Pons (tissue), 1 donor: ENCODE measurements at regions not wholly inside any gene's neighbourhood (a gene's known extent, or its start where the extent isn't known, plus 50 kb on each side); places are given as distances from the start of the nearest gene placed in this dataset.

Source experiments
- DNase-seq: peaks from one replicate; pipeline ENCODE4 v3.0.0-alpha.2; 2016; ENCODE audit warnings: low spot score

DNA sequence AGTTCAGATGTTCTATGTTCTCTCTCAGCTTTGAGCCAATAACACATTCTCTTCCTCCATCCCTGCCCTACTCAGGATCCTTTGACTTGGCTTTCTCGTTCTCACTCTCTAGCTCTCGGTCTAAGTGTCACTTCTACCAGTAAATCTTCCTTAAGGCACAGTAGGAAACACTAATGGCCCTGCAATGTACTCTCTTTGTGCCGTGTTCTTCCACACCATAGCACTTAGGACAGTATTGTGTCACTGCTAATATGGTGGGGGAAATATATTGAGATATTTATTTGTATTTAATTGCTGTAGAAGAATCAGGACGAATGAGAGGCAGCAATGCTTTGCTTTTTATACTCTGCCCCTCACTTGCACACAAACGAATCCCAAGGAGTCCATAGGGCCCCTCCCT is 493.1 kb downstream of the SHISA9 start:
- DNase-seq = no peak

DNA sequence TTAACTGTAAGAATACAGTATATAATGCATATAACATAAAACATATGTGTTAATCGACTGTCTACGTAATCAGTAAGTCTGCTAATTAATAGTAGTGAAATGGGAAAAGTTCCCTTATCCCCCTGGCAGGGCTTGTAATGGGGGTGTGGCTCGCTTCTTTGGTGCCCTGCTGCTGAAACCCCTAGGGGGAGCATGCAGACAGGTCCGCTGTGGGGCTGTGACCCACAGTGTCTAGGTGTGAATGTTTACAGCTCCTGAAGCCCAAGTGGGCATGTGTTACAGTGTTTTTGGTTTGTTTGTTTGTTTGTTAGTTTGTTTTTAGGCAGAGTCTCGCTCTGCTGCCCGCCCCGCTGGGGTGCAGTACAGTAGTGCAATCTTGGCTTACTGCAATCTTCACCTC is 495.7 kb downstream of the SHISA9 start:
- DNase-seq = no peak

DNA sequence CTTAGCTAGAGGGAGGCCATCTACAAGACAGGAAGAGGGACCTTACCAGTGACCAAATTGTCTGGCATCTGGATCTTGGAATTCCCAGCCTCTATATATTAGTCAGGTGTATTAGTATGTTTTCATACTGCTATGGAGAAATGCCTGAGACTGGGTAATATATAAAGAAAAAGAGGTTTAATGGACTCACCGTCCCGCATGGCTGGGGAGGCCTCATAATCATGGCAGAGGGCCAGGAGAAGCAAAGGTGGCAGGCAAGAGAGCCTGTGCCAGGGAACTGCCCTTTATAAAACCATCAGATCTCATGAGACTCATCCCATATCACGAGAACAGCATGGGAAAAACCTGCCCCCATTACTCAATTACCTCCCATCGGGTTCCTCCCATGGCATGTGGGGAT is 500.2 kb downstream of the SHISA9 start:
- DNase-seq = no peak

DNA sequence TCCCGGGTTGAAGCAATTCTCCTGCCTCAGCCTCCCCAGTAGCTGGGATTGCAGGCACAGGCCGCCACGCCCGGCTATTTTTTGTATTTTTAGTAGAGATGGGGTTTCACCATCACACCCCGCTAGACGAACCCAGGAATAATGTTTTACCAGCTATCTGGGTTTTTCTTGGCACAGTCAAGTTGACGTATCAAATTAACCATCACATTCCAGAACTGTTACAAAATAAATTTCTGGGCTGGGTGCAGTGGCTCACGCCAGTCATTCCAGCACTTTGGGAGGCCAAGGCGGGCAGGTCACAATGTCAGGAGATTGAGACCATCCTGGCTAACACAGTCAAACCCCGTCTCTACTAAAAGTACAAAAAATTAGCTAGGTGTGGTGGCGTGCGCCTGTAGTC is 501.2 kb downstream of the SHISA9 start:
- no peak for DNase-seq

DNA sequence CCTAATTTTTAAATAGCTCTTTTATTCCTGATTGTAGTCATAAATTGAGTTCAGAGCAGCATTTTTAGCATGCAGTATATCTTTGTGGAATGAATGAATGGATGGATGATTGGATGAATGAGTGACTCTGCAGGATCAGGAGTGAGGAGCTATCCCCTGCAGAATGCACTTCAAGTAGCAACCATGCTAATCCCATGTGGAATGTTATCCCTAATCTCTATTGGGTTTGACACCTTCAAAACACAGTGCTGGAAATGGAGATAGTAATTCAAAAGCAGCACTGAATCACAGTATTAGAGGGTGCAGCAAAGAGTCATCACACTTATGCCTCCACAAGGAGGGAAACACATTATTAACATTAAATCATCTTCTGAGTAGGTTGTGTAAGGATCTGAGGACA is 501.9 kb downstream of the SHISA9 start:
- no peak for DNase-seq

DNA sequence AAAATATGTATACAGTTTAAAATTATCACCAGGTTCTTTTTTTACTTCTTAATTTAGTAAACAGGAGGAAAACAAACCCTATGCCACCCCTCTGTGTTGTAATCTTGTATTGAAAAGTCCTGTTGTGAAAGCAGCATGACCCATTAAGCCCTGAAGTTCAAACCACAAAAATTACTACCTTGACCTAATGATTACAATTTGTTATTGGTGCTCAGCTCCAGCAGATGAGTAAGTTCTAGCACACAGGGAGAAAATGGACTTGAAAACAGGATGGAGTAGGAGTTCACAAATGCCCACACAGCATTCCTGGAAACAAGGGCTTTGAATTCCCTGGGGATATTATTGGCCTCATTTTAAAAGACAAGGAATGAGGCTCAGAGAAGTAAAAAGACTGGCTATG is 505.8 kb upstream of the ERCC4 start:
- no peak for DNase-seq

DNA sequence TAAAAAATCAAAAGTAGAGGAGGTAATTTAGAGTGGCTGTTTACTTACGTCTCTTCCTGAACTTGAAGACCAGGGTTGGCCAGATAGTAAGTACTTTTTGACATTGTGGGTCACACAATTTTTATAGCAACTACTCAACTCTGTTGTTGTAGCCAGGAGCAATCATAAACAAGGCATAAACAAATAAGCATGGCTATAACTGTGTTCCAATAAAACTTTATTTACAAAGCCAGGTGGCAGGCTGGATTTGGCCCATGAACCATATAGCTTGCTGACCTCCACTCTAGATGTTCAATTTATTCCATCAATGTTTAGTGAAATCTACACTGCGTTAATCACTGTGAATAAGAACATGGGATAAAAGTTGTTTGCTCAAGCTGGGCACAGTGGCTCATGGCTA is 500.4 kb upstream of the ERCC4 start:
- no peak for DNase-seq

DNA sequence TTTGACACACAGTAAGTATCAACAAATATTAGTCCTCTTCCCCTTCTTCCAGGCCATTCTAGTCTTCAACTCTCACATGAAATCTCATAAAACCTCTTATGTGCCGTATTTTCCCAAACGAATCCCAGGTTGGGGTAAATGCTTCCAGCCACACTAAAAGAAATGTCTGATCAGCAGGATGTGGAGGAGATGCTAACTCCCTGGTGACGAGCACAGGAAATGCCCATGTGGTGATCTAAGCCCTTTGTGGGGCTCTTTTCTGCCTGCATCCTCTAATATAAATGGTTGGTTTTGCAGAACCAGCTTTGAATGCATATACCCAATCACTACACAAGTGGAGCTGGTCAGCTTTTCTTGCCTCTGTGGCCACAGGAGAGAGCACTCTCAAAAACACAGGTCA is 498.2 kb upstream of the ERCC4 start:
- no peak for DNase-seq

DNA sequence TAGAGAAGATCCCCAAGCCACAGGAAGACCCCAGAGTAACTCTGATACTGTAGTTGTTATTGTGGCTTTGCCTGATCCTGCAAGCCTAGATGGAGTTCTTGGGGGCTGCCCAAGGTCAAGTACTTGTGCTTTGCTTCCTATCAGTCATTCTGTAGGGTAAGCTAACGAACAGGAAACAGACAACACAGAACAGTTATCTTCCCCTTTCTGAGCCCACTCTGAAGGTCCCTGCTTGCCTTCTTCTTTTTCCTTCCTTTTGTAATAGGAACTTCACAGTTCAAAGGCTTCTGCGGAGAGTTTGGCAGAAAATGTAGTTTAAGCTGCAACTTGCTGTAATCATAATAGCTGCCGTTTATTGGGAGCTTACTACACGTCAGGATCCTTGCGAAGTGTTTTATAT is 494.1 kb upstream of the ERCC4 start:
- peak; percentile 15 for DNase-seq

DNA sequence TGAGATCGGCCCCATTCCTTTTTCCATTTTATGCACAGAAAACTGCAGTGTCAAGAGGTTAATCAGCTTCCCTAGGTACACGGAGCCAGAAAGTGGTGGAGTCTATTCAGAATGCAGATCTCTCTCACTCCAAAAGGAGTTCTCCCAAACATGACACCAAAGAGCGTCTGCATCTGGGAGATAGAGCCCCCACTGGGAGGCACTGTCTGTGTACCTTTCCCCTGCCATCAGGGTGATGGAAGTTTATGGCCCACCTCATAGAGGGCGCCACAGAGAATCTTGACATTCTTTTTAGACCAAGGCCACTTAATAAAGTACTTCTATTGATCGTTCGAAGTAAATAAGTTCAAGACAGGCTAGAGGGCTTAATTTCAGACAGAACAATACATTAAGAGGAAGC is 493.7 kb upstream of the ERCC4 start:
- no peak for DNase-seq

DNA sequence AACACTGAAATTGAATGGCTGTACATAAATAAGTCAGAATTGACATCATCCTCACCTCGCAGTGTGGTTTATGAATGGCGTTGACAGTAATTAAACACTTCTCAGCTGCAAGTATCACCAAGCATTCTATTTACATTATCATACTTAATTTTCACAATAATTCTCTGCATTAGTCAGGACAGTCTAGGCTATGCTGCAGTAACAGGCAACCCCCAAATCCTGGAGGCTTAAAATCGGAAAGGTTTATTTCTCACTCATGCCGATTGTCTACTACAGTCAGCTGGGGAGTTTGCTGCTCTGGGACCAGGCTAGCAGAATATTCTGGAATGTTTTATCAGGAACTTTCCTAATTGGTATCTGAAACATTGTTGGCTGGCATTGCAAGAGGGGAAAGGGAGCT is 493.2 kb upstream of the ERCC4 start:
- DNase-seq = no peak

DNA sequence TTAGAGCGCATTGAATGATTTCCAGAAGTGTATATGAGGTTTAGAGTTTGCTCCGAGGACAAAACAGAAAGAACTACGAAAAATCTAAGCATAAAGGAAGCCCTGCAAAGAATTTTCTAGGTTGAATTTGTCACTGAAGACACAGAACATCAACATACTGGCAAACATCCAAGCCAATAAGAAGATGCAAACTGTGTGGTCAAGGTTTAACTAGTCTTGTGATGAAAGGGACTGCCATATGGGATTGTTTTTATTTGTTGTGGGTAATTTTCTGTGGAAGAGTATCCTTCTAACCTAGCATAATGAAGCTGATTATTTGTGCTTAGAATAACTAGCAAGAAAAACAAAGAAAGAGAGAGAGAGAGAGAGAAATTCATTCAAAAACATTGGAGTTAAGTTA is 492.0 kb upstream of the ERCC4 start:
- no peak for DNase-seq

DNA sequence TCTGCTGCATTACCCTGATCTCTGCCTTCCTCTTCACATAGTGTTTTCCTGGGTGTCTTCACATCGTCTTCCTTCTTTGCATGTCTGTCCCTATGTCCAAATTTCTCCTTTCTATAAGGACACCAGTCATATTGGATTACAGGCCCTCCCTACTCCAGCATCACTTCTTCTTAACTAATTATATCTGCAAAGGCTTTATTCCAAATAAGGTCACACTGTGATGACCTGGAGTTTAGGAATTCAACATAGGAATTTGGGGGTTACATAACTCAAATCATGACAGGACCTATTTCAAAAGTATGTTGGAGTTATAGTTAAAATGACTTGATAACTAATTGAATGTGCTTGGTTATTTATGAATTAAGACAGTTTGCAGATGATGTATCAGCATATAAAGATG is 490.5 kb upstream of the ERCC4 start:
- no peak for DNase-seq

DNA sequence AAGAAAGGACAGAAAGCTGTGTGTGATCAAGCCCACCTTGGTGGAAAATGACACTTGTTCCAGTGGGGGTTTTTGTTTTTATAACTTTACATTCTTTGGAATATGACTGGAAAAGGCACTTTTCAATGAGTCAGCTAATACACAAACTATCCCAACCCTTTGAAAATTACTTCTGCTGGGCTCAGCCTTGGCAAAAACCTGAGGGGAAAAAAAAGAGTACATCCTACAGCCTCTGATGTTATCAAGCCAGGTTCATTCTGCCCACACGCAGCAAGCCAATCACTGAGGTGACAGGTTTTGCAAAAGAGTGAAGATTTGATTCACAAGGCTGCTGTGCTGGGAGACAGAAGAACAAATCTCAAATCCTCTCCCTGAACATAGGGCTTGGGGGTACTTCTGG is 484.5 kb upstream of the ERCC4 start:
- no peak for DNase-seq

DNA sequence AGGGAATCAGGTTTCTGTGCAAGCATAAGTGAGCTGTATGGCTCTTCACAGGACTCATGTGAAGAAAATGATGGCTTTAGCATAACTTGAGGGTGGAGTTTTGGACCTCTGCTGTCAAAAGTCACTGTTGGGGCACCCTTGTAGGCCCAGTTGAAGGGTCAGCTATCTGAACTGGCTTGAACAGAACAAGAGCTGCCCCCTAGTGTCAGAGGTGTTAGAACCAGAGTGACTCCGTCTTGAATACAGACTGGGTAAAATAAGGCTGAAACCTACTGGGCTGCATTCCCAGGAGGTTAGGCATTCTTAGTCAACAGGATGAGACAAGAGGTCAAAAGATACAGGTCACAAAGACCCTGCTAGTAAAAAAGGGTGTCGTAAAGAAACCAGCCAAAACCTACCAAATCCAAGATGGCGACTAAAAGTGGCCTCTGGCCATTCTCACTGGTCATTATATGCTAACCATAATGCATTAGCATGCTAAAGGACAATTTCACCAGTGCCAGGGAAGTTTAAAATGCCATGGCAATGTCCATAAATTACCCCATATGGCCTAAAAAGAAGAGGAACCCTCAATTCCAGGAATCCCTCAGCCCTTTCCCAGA is 484.0 kb upstream of the ERCC4 start:
- DNase-seq = no peak

DNA sequence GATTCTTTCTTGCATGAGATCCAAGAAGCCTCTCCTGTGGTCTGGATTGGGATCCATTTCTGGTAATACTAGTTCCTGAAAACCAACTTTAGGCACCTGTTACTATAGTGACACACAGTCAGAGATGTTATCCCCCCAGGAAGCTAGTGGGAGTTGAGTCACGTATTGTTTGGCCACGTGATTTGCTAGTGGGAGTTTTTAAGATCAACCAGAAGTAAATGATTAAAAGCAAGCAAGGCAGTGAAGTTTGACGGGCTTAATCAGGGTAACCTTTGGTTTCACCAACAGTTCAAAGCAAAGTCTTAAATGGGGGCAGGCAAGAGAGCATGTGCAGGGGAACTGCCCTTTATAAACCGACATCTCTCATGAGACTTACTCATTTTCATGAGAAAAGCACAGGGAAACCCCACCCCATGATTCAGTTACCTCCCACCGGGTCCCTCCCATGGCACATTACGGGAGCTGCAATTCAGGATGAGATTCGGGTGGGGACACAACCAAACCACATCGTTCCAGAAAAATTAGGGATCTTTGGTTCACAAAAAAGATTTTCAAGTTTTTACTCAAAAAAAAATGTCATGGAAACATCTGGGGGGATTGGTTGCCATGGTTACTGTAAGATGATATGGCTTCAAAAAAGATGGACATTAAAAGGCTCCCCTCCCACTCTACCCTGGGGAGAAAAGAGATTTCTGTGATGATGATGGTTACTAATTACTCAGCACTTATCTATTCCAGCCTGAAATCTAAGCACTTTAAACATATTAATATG is 483.1 kb upstream of the ERCC4 start:
- DNase-seq = no peak

DNA sequence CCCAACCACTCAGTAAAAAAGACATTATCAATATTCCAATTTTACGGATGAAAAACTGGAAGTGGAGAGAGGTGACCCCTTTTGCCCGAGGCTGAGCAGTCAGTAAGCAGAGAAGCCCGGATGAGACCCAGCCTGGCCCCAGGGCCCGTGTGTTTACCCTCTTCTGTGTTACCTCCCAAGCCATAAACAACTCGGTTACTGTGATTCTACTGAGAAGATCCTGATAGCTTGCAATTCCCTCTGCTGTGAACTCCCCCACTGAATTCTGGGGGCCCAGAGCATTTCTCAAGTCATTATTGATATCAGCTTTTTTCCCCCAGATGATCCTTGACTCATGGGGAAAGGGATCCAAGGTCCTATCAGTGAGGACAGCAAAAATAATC is 482.6 kb upstream of the ERCC4 start:
- DNase-seq = no peak

DNA sequence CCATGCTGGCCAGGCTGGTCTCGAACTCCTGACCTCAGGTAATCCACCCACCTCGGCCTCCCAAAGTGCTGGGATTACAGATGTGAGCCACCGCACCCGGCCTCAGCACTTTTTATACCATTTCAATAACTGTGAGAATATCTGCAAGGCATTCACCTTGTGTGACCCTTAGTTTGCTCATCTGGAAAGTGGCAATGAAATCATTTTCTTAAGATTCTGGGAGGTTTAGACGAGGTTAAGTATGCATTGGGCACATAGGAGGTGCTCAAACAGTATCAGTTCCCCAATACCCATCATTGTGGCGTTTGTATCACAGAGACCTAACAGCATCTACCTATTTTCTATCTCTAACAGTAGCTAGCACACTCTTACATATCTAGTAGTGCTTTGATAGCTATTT is 481.9 kb upstream of the ERCC4 start:
- DNase-seq = no peak

DNA sequence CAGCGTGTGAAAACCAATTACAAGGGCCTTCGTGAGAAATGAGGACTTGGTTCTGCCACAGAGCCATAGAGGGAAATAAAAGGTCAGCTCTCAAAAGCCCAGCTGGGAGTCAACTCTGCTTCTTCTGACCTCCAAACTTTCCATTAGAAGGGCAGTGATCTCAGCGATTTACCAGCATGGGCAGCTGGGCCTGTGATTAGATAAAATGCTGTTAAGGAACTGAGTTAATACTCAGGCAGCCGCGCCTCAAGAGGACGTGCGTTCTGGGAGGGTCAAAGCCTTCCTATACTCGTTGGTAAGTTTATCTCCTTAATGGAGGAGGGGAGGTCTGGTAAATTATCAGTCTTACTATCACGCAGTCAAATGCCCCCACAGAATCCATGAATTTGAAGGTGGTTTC is 480.2 kb upstream of the ERCC4 start:
- no peak for DNase-seq

DNA sequence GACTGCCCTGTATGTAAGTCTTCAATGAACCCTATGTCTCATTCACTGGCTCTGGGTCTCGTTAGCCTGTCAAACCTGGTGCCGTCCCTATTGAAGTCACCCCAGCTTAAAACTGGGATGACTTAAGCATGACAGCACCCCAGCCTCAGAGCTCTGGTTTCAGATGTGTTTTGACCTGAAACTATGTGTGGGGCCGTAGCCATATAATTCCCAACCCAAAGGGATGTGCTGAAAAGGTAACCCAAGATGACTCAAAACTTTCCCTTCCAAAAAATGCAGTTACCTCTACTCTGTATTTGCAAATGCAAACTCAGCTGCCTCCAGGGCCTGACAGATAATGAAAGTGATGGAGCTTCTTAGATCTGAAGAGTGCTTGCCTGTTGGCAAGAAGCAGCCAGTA is 478.3 kb upstream of the ERCC4 start:
- DNase-seq = no peak

DNA sequence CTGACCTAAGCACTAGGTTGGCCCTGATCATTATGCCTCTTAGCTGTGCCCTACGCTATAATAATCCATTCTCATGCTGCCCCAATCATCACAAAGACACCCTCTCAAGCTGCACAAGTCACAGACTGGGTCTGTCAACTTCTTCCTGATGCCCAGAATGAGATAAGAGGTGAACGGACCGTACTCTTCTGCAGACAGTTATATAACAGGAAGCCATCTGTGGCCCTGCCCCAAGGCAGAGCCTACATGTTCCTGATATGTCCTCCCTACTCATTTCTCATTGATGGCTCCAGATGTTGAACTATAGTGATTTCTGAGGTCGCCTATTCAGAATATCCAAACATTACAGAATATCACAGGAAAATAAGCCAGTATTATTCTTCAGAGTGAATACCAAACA is 471.6 kb upstream of the ERCC4 start:
- no peak for DNase-seq

DNA sequence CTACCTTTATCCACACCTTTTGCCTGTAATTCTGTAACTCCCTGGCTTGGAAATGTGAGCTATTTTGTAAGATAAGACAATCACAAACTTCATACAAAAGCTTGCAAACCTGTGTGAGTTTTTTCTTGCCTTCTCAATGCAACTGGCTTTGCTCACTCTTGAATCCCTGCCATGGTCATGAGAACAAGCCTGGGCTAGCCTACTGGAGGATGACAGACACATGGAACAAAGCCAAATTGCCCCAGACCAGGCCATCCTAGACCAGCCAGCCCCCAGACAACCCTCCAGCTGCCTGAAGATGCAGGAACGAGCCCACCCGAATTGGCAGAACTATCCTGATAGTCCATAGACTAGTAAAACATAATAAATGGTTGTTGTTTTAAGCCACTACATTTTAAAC is 466.6 kb upstream of the ERCC4 start:
- DNase-seq = peak; percentile 6

DNA sequence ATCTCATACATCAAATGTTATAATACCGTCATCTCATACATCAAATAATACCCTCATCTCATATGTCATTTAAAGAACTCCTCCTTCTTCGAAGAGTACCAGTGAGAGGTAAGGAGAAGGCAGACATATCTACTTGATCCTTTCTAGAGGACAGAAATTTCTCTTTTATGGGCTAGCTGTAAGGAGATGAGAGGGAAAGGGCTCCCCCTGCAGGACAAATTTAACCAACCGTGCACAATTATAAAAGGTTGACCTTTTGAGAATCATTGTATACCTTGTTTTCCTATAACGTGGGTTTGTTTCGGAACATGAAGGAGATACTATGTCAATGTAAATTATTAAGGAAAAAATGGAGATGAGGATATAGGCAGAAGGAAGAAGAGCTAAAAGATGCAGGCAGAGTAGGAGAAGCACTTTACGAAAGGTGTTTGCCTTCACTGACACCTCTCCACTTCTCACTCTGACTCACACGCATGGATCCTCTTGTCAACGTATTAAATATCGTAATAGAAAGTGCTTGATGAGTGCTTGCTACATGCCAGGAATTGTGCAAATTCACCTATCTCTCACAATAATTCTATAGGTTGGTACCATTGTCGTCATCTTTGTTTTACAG is 465.9 kb upstream of the ERCC4 start:
- peak; percentile 34 for DNase-seq

DNA sequence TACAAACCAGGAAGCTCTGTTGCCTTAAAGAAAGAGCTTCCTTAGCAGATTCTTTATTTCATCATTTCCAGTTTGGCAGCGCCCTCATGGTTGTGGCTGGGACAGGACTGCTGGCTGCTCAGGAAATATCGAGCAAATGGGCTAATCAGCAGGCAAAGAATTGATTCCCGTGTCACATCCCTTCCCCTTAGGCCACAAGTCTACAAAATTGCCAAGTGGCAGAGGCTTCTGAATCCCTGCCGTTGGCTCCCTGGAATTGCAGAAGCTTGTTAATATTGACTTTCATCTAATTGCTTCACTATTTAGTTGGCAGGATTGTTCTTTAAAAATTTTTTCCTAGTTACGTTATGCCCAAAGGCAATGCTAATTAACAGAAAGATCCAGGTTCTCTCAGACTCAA is 456.3 kb upstream of the ERCC4 start:
- DNase-seq = no peak
